T-helper 9 cell (primary cell): ENCODE measurements at regions not wholly inside any gene's neighbourhood (a gene's known extent, or its start where the extent isn't known, plus 50 kb on each side); places are given as distances from the start of the nearest gene placed in this dataset.
"Not testable (repeated sequence)": the region's sequence is repeated elsewhere in the genome, so short reads cannot be mapped to it uniquely, and the experiment has no call there.

Experiments
- DNase-seq: peaks from one replicate; pipeline ENCODE4 v3.0.0-alpha.2; 2020

GRCh38 chr11:134864233-134864967, 452.4 kb upstream of the B3GAT1 start:
- no peak for DNase-seq

DNA sequence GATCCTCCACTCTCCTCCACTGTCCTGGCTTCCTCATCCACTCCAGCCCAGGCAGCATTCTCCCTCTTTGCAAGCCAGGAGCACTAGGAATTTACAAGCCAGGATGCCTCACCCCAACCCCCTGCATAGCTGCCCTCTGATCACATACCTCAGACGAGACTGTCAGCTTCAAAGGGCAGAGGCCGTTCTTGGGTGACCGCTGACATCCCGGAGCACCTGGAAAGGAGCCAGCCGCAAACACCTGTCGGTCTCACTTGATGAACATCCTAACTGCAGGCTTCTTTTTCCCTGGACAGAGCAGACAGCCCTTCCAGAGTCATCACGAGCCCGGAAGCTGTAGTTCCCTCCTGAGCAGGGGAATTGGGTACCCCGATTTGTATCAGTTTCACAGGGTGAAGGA, 451.3 kb upstream of the B3GAT1 start:
- no peak for DNase-seq

DNA sequence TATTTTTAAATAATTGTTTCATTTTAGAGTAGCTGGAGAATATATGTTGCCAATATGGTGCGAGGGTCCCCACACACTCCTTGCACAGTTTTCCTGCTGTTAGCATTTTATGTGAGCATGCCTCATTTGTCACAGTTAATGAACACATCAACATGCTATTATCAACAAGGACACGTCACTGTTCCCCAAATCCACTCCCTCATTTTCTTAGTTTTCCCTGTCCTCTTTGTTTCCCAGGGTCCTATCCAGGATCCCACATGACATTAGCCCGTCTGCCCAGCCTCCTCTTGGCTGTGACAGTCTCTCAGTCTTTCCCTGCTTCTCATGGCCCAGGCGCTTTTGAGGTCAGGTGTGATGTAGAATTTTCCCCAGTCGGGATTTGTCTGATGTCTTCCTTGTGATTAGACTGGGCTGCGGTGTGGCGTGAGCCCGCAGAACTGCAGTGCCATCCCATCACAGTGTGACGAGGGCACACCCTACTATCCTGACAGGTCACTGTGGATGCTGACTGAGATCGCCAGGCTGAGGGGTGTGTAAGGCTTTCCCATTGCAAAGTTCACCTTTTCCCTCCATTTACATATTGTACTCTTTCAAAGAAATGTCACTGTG, 450.6 kb upstream of the B3GAT1 start:
- no peak for DNase-seq

DNA sequence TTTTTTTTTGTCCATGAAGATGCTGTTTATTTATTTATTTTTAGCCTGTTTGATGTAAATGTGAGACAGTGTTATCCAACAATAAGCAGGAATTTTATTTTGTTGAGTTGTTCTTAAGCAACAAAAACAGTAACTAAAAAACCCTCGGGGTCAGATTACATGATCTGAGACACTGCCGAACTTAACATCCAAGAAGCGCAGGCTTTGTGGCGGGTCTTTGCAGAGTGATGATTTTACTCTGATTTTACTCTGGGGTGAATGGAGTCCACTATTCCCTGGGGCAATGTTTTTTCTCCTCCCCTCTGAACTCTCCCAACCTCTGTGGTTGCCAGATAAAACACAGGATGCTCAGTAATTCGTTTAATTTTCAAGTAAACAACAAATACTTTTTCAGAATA, 450.1 kb upstream of the B3GAT1 start:
- no peak for DNase-seq

DNA sequence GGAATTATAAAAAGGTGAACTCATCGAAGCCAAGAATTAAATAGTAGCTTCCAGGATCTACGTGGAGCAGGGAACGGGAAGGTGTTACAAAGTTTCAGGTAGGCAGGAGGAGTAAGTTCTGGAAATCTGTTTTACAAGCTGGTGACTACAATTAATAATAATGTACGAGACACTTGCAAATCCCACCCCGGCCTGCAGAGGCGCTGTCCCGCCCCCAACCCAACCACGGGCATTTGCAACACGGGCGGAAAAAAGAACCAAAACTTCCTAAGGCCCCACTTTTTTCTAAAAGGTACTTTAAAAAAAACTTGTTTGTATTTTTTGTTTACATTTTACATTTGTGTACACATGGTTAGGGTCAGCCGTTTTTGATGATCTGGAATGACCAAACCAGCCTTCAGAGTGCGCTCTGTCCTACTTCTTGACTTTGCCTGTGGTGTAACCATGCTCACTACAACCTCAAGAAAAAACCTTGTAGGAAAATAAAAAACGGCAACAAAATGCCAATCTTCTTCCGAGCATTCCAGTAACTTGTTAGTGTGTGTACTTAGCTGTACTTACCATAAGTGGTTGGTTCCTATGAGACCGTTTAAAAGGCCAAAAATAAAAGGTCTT, 449.6 kb upstream of the B3GAT1 start:
- DNase-seq, result no peak

GRCh38 chr11:134858783-134859480, 446.9 kb upstream of the B3GAT1 start:
- DNase-seq, result no peak

- no peak for DNase-seq
These were observed 445.0 kb upstream of the B3GAT1 start for GRCh38 chr11:134857035-134857434.

DNA sequence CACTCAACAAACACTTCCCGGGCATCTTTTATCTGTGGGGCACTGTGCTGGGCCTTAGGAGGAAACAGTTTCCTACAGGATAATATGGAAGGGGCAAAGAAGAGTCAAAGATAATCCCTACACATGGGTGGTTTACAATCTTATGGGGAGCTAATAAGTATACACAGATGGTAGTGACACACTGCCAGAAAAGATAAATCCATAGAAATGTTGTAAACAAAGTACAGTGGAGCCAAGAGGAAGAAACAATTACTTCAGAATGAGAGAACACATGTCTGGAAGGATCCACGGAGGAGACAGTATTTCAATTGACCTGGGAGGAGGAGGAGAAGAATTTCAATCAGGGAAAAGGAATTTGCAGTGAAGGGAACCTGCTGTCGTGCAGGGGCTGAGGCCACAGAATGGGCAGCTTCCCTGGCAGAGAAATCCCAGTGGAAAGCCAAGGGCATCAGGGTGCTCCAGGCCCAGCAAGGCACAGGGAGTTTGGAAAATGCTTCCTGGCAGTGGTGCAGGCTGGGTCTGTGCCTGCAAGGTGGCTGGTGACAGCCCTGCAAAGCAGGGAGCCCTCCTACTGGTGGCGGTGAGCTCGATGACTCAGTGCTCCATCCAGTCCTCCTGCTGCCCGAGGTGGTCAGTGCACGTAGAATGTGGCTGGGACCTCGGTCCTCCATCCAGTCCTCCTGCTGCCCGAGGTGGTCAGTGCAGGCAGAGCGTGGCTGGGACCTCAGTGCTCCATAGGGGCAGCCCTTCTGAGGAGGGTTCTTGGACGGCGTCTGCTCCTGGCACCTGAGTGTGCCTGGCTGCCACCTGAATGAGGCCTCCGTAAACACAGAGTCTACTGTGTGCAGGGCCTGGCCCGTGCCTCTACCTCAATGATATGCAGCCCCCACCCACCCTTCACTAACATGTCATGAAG, 444.3 kb upstream of the B3GAT1 start:
- DNase-seq, result no peak

- no peak for DNase-seq
These were observed 442.2 kb upstream of the B3GAT1 start for GRCh38 chr11:134853992-134854991.

GRCh38 chr11:134851503-134852224, 439.6 kb upstream of the B3GAT1 start:
- DNase-seq, result not testable (repeated sequence)

DNA sequence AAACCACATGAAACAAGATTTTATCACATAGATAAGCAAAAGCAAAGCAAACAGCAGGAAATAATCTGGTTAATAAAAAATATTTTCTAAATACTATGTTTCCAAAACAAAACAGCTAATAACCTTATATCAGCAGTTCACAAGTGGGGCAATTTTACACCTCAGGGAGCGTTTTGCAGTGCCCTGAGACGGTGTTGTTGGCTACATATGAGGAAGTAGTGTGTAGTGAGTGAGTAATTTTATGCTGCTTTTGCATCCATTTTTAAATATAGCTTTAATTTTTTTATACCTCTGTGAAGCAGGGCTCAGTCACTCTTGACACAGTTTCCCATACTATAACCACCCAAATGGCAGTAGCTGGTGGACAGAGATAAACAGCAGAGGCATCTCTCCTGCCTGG, 438.5 kb upstream of the B3GAT1 start:
- DNase-seq, result no peak

GRCh38 chr11:134849833-134850232, 437.8 kb upstream of the B3GAT1 start:
- DNase-seq, result no peak

DNA sequence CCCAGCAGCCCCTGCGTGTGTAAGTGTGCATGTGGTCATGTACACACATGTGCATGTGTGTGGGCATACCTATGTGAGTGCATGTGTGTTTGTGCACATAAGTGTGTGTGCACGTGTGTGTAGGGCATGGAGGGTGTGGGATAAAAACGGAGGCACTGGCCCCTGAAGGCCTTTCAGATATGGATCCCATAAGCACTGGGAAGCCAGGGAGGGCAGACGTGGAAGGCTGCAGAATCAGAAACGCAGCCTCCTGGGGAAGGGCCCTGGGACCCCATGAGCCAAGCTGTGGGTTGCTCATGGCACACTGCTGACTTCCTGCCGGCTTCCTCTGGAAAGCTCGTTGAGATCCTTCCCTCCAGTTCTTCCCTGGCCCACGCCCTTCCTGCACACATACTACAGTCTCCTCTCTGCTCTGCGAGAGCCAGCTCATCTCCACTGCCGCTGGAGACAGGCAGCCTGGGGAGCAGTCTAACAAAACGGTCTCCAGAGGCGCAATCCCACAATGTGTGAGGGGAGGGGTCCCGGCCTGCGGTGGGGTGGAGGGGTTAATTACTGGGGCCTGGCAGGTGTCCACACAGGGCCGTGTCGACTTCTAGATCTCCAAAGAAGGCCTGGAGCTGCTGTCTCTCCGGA, 435.2 kb upstream of the B3GAT1 start:
- no peak for DNase-seq

GRCh38 chr11:134846328-134847082, 434.5 kb upstream of the B3GAT1 start:
- DNase-seq, result no peak

- DNase-seq, result no peak
These were observed 433.7 kb upstream of the B3GAT1 start for GRCh38 chr11:134845474-134846327.

GRCh38 chr11:134844838-134845237, 432.8 kb upstream of the B3GAT1 start:
- no peak for DNase-seq

- no peak for DNase-seq
These were observed 431.7 kb upstream of the B3GAT1 start for GRCh38 chr11:134843735-134844134.

GRCh38 chr11:134843020-134843419, 431.0 kb upstream of the B3GAT1 start:
- no peak for DNase-seq
